Sigmoid colon (tissue), 6 donors: ENCODE measurements at regions not wholly inside any gene's neighbourhood (a gene's known extent, or its start where the extent isn't known, plus 50 kb on each side); places are given as distances from the start of the nearest gene placed in this dataset.

Source experiments
- DNase-seq: peaks from one replicate; pipeline ENCODE4 v3.0.0-alpha.2; 2019
- H3K27ac ChIP-seq, 4 donors: fragments of 200-600 bp; sonication (generic); one replicate each; pipeline ENCODE4 v1.5.1; 2016 to 2019; ENCODE audit warnings: mild to moderate bottlenecking in 1 of 4
- H3K27me3 ChIP-seq, 3 donors: fragments of 200-600 bp; sonication (generic); one replicate each; pipeline ENCODE4 v1.5.1; 2019; ENCODE audit warnings: mild to moderate bottlenecking in 1 of 3
- H3K36me3 ChIP-seq, 4 donors: fragments of 200-600 bp; sonication (generic); one replicate each; pipeline ENCODE4 v1.5.1; 2016 to 2019
- H3K4me1 ChIP-seq, 4 donors: fragments of 200-600 bp; sonication (generic); one replicate each; pipeline ENCODE4 v1.5.1; 2017 to 2019
- H3K4me3 ChIP-seq, 4 donors: fragments of 200-600 bp; sonication (generic); one replicate each; pipeline ENCODE4 v1.5.1; 2017 to 2019; ENCODE audit warnings: mild to moderate bottlenecking in 2 of 4, moderate library complexity in 1 of 4
- H3K9me3 ChIP-seq, 4 donors: fragments of 200-600 bp in 3 of 4; sonication (generic) in 3 of 4; one replicate each; pipeline versions ENCODE4 v1.5.1 to v1.6.1; 2013 to 2019
- CTCF ChIP-seq, 4 experiments: fragments of 450-650 bp in 3 of 4; fragments of 200-600 bp in 1 of 4; IDR thresholded peaks; one replicate each; pipeline ENCODE4 v1.5.1; 2016 to 2019; ENCODE audit warnings: antibody characterized with exemption in 4 of 4, mild to moderate bottlenecking in 3 of 4, moderate library complexity in 2 of 4
- EP300 ChIP-seq, 4 donors: sonication (generic); formaldehyde crosslinking; IDR thresholded peaks; one replicate each; pipeline ENCODE4 v1.6.1; 2017; ENCODE audit warnings: antibody characterized with exemption in 4 of 4
- POLR2A ChIP-seq, 2 donors: fragments of 450-650 bp; IDR thresholded peaks; one replicate each; pipeline ENCODE4 v1.6.1; 2016; ENCODE audit warnings: antibody characterized with exemption in 2 of 2, mild to moderate bottlenecking in 2 of 2, moderate library complexity in 2 of 2
- POLR2AphosphoS5 ChIP-seq, 4 donors: sonication (generic); formaldehyde crosslinking; IDR thresholded peaks; one replicate each; pipeline ENCODE4 v1.6.1; 2017; ENCODE audit warnings: antibody characterized with exemption in 4 of 4
- WGBS, 2 donors: extraction: QIAGEN DNeasy Blood & Tissue Kit; methylation state at CpG; one replicate each; pipeline ENCODE4 v1.1.7; 2013; 5-methylcytosine and 5-hydroxymethylcytosine counted together
- intact Hi-C: fragments of 100-400 bp; cut with DNase I; formaldehyde crosslinking; loops from one replicate; pipeline ENCODE4 v1.15.1; 2023
- donor health status: healthy with polysubstance abuse.
- donor health status: healthy.

- no peaks in the 10 kb centered on the region for H3K36me3 ChIP-seq
- no peak for DNase-seq
- TF ChIP-seq CTCF (IDR thresholded peaks at IDR 0.05) (no peak), POLR2AphosphoS5 (IDR thresholded peaks at IDR 0.05) (no peak), EP300 (IDR thresholded peaks at IDR 0.05) (no peak), POLR2A (IDR thresholded peaks at IDR 0.05) (no peak)
- intact Hi-C loops: no loop called here
- H3K4me1 ChIP-seq: no peaks in the 10 kb centered on the region
- WGBS, 2 donors: 52 to 61% methylated on average over 5 of the region's 5 CpGs
- H3K9me3 ChIP-seq: no peaks in the 10 kb centered on the region
- no peak overlapping the region for H3K4me3 ChIP-seq
- peaks cover 0 to 6% (median 0%) of the 10 kb centered on the region in 3 donors for H3K27me3 ChIP-seq
- H3K27ac ChIP-seq: no peak overlapping the region
Observed at GRCh38 chr17:37801171-37801570, 56.3 kb upstream of the HNF1B start.

GRCh38 chr17:37797206-37797605 is 52.3 kb upstream of the HNF1B start:
- TF ChIP-seq EP300 (IDR thresholded peaks at IDR 0.05) (no peak), POLR2A (IDR thresholded peaks at IDR 0.05) (no peak), CTCF (IDR thresholded peaks at IDR 0.05) (no peak), POLR2AphosphoS5 (IDR thresholded peaks at IDR 0.05) (no peak)
- H3K27me3 ChIP-seq: peaks cover 0 to 6% (median 0%) of the 10 kb centered on the region in 3 donors
- intact Hi-C loops: no loop called here

GRCh38 chr17:37796076-37796475 is 51.2 kb upstream of the HNF1B start:
- no peaks in the 10 kb centered on the region for H3K4me1 ChIP-seq
- H3K36me3 ChIP-seq: no peaks in the 10 kb centered on the region
- H3K4me3 ChIP-seq: no peak overlapping the region
- H3K27me3 ChIP-seq: peaks cover 0 to 10% (median 3%) of the 10 kb centered on the region in 3 donors
- H3K9me3 ChIP-seq: no peaks in the 10 kb centered on the region
- intact Hi-C loops: no loop called here
- TF ChIP-seq POLR2AphosphoS5 (IDR thresholded peaks at IDR 0.05): no peak
- H3K27ac ChIP-seq: no peak overlapping the region
- no peak for DNase-seq
- WGBS, 2 donors: 86% methylated on average over 8 of the region's 8 CpGs

More at GRCh38 chr17:37797206-37797605, 52.3 kb upstream of the HNF1B start:
- Histone ChIP-seq H3K27ac (no peak overlapping the region), H3K36me3 (no peaks in the 10 kb centered on the region), H3K9me3 (no peaks in the 10 kb centered on the region), H3K4me3 (no peak overlapping the region), H3K4me1 (no peaks in the 10 kb centered on the region)
- DNase-seq: no peak
